ENCODE measurements at regions not wholly inside any gene's neighbourhood (a gene's known extent, or its start where the extent isn't known, plus 50 kb on each side); places are given as distances from the start of the nearest gene placed in this dataset.
"Not testable (repeated sequence)": the region's sequence is repeated elsewhere in the genome, so short reads cannot be mapped to it uniquely, and the experiment has no call there.

GRCh38 chr7:9502269-9502668 lies 1068.9 kb downstream of the NXPH1 start:
- peaks cover 13% of the 10 kb centered on the region for H3K9me3 Mint-ChIP-seq
- no peak overlapping the region for H3K4me3 Mint-ChIP-seq
- ATAC-seq (no peak), DNase-seq (no peak)
- H3K27ac Mint-ChIP-seq = no peak overlapping the region
- H3K27me3 Mint-ChIP-seq = no peaks in the 10 kb centered on the region
- H3K36me3 Mint-ChIP-seq (ENCODE audit: low read depth) = no peaks in the 10 kb centered on the region
- no peaks in the 10 kb centered on the region for H3K4me1 Mint-ChIP-seq

DNA sequence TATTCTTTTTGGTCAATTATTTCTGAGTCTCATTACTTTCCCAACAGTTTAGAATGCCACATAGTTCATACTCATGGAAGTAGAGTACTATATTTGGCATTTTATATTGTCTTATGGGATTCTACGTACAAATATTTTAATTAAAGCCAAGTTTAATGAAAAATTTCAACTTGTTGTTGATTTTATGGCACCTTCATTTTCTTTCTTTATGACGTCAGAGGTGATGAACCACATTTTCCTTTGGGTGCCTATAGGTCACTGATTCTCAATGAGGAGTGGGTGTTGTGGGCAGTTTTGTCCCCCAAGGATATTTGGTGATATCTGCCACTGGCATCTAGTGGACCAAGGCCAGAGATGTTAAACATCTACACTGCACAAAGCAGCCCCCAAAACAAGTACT lies 1071.3 kb downstream of the NXPH1 start:
- no peak overlapping the region for H3K4me3 Mint-ChIP-seq
- no peaks in the 10 kb centered on the region for H3K36me3 Mint-ChIP-seq (ENCODE audit: low read depth)
- no peak overlapping the region for H3K27ac Mint-ChIP-seq
- no peaks in the 10 kb centered on the region for H3K27me3 Mint-ChIP-seq
- no peaks in the 10 kb centered on the region for H3K4me1 Mint-ChIP-seq
- ATAC-seq (no peak), DNase-seq (no peak)
- H3K9me3 Mint-ChIP-seq = peaks cover 9% of the 10 kb centered on the region

GRCh38 chr7:9505516-9505915 lies 1072.1 kb downstream of the NXPH1 start:
- Mint-ChIP-seq H3K4me3 (no peak overlapping the region), H3K36me3 (ENCODE audit: low read depth) (no peaks in the 10 kb centered on the region), H3K27ac (no peak overlapping the region), H3K27me3 (no peaks in the 10 kb centered on the region), H3K9me3 (peaks cover 5% of the 10 kb centered on the region), H3K4me1 (no peaks in the 10 kb centered on the region)
- DNase-seq (no peak), ATAC-seq (no peak)

- no peak overlapping the region for H3K27ac Mint-ChIP-seq
- no peak for ATAC-seq
- H3K36me3 Mint-ChIP-seq (ENCODE audit: low read depth) = no peaks in the 10 kb centered on the region
- no peak overlapping the region for H3K4me3 Mint-ChIP-seq
- H3K27me3 Mint-ChIP-seq = no peaks in the 10 kb centered on the region
- DNase-seq = no peak
- H3K4me1 Mint-ChIP-seq = no peaks in the 10 kb centered on the region
- peaks cover 5% of the 10 kb centered on the region for H3K9me3 Mint-ChIP-seq
Observed at GRCh38 chr7:9507290-9507689, 1073.9 kb downstream of the NXPH1 start.

DNA sequence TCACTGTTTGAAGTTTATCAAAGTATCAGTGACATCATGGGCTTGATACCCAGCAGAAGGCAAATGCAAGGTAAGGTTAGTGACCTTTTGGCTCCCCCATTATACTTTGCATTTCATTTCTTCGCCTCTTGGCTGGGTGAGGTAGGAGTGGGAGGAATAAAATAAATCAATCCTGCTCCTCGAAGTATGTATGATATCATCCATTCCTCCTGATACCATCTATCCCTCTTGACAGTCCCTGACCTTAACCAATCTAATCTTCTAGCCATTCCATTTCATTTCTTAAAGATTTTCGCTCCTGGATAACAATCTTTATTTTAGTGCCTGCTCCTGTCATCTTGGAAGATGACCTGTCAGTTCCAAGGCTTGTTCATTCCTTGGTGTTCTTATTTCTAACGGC lies 1083.3 kb downstream of the NXPH1 start:
- ATAC-seq (no peak), DNase-seq (no peak)
- Mint-ChIP-seq H3K27ac (no peak overlapping the region), H3K4me3 (no peak overlapping the region), H3K27me3 (no peaks in the 10 kb centered on the region), H3K9me3 (peaks cover 3% of the 10 kb centered on the region), H3K4me1 (no peaks in the 10 kb centered on the region), H3K36me3 (ENCODE audit: low read depth) (no peaks in the 10 kb centered on the region)

DNA sequence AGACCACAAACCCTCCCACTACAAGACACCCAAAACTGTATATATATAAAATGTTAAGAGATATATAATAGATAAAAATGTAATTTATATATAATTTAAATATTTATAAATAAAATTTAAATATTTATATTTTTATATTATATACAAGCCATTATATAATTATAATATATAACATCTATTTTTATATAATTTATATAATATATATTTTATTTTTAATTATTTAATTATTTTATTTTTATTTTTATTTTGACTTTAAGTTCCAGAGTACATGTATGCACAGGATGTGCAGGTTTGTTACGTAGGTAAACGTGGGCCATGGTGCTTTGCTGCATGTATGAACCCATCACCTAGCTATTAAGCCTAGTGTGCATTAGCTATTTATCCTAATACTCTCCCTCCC lies 1090.2 kb downstream of the NXPH1 start:
- Mint-ChIP-seq H3K4me3 (no peak overlapping the region), H3K36me3 (ENCODE audit: low read depth) (no peaks in the 10 kb centered on the region), H3K9me3 (no peaks in the 10 kb centered on the region), H3K27me3 (no peaks in the 10 kb centered on the region), H3K4me1 (no peaks in the 10 kb centered on the region), H3K27ac (no peak overlapping the region)
- ATAC-seq = no peak
- no peak for DNase-seq

DNA sequence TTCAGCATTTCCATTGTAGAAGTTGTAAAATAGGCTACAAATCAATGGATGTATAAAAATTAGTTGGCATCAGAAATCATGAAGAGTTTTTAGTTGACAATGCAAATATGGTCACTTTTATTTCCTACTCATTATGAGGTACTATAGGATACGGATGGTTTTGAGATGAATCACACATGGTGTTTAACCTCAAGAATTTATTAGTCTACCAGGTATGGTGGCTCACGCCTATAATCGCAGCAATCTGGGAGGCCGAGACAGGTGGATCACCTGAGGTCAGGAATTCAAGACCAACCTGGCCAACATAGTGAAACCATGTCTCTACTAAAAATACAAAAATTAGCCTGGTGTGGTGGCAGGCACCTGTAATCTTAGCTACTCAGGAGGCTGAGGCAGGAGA lies 1119.0 kb downstream of the NXPH1 start:
- H3K9me3 Mint-ChIP-seq = peaks cover 23% of the 10 kb centered on the region
- not testable (repeated sequence) for H3K27me3 Mint-ChIP-seq; H3K27ac Mint-ChIP-seq; ATAC-seq; DNase-seq; H3K36me3 Mint-ChIP-seq (ENCODE audit: low read depth); H3K4me3 Mint-ChIP-seq; H3K4me1 Mint-ChIP-seq

DNA sequence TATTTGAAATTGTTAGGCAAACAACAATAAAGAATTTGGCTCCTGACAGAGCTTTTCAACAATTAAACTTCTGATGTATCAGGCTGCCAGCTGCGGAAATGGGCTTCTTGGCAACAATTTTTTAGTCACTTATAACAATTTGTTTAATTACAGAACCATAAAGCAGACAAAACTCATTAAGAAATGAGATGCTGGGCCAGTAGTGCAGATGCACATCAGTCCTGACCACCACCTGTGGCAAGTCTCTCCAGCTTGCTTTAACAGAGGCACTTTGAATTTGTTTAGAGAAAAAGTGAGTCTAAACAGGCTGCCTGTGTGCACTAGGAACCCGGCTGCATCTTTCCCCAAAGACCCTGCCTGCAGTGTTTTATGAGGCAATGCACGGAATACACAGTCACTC lies 1124.4 kb downstream of the NXPH1 start:
- Mint-ChIP-seq H3K36me3 (ENCODE audit: low read depth) (no peaks in the 10 kb centered on the region), H3K27ac (no peak overlapping the region), H3K27me3 (no peaks in the 10 kb centered on the region), H3K4me1 (no peaks in the 10 kb centered on the region), H3K9me3 (peaks cover 7% of the 10 kb centered on the region), H3K4me3 (no peak overlapping the region)
- ATAC-seq (no peak), DNase-seq (no peak)

- peaks cover 15% of the 10 kb centered on the region for H3K9me3 Mint-ChIP-seq
- no peaks in the 10 kb centered on the region for H3K27me3 Mint-ChIP-seq
- ATAC-seq (no peak), DNase-seq (no peak)
- H3K27ac Mint-ChIP-seq = no peak overlapping the region
- H3K4me3 Mint-ChIP-seq = no peak overlapping the region
- no peaks in the 10 kb centered on the region for H3K36me3 Mint-ChIP-seq (ENCODE audit: low read depth)
- no peaks in the 10 kb centered on the region for H3K4me1 Mint-ChIP-seq
Observed at GRCh38 chr7:9575716-9576115, 1142.3 kb downstream of the NXPH1 start.

- H3K4me3 Mint-ChIP-seq = no peak overlapping the region
- H3K36me3 Mint-ChIP-seq (ENCODE audit: low read depth) = no peaks in the 10 kb centered on the region
- ATAC-seq (no peak), DNase-seq (no peak)
- peaks cover 5% of the 10 kb centered on the region for H3K9me3 Mint-ChIP-seq
- no peak overlapping the region for H3K27ac Mint-ChIP-seq
- H3K4me1 Mint-ChIP-seq = no peaks in the 10 kb centered on the region
- H3K27me3 Mint-ChIP-seq = no peaks in the 10 kb centered on the region
Observed at GRCh38 chr7:9582824-9583223, 1149.4 kb downstream of the NXPH1 start.

DNA sequence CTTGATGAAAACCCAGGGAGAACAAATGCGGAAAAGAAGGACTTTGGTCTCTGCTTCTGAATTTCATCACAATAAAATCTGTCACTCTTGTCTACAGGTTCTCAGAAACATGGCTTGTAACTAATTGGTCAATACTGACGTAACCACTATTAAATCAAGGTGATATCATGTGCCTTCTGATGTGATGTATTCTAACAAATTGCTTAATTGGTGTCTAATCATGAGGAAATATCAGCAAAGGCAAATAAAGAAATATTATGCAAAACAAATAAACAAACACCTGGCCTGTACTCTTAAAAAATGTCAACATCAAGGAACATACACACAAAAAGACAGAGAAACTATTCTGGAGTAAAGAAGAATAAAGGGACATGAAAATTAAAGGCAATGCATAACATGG lies 1165.0 kb downstream of the NXPH1 start:
- Mint-ChIP-seq H3K27me3 (no peaks in the 10 kb centered on the region), H3K4me3 (no peak overlapping the region), H3K27ac (no peak overlapping the region), H3K9me3 (peaks cover 11% of the 10 kb centered on the region), H3K36me3 (ENCODE audit: low read depth) (no peaks in the 10 kb centered on the region), H3K4me1 (no peaks in the 10 kb centered on the region)
- no peak for DNase-seq
- ATAC-seq = no peak

DNA sequence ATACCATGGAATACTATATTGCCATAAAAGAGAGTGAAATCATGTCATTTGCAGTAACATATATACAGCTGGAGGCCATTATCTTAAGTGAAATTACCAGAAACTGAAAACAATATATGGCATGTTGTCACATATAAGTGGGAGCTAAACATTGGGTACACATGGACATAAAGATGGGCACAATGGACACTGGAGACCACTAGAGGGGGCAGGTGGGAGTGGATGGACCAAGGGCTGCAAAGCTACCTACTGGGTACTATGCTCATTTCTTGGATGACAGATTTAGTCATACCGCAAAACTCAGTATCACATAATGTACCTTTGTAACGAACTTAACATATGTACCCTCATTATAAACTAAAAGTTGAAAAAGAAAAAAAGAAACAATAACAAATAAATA lies 1167.6 kb downstream of the NXPH1 start:
- no peak for ATAC-seq
- Mint-ChIP-seq H3K27me3 (no peaks in the 10 kb centered on the region), H3K36me3 (ENCODE audit: low read depth) (no peaks in the 10 kb centered on the region), H3K4me1 (no peaks in the 10 kb centered on the region), H3K4me3 (no peak overlapping the region), H3K27ac (no peak overlapping the region), H3K9me3 (peaks cover 19% of the 10 kb centered on the region)
- no peak for DNase-seq

GRCh38 chr7:9603291-9603690 lies 1169.9 kb downstream of the NXPH1 start:
- Mint-ChIP-seq H3K4me3 (no peak overlapping the region), H3K27me3 (no peaks in the 10 kb centered on the region), H3K4me1 (no peaks in the 10 kb centered on the region), H3K36me3 (ENCODE audit: low read depth) (no peaks in the 10 kb centered on the region), H3K27ac (no peak overlapping the region), H3K9me3 (peaks cover 21% of the 10 kb centered on the region)
- no peak for ATAC-seq
- no peak for DNase-seq

DNA sequence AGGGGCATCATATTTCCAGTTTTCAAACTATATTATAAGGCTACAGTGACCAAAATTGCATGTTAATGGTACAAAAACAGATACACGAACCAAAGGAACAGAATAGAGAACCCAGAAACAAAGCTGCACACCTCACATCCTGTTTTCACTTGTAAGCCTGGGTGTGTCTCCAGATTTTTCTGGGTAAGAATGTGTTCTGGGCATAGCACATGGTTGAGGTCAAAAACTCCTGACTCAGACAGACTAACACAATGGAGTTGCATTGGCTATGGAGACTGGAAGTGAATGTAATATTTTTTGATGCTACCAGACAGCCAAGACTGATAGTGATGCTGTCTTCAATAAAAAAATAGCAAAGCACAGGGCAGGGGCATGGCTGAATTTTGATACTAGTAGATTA lies 1175.2 kb downstream of the NXPH1 start:
- Mint-ChIP-seq H3K4me1 (no peaks in the 10 kb centered on the region), H3K9me3 (peaks cover 32% of the 10 kb centered on the region), H3K27me3 (no peaks in the 10 kb centered on the region), H3K4me3 (no peak overlapping the region), H3K27ac (no peak overlapping the region), H3K36me3 (ENCODE audit: low read depth) (no peaks in the 10 kb centered on the region)
- ATAC-seq = no peak
- no peak for DNase-seq

- H3K4me1 Mint-ChIP-seq; H3K4me3 Mint-ChIP-seq; DNase-seq; ATAC-seq; H3K27me3 Mint-ChIP-seq; H3K27ac Mint-ChIP-seq; H3K36me3 Mint-ChIP-seq (ENCODE audit: low read depth): not testable (repeated sequence)
- peaks cover 21% of the 10 kb centered on the region for H3K9me3 Mint-ChIP-seq
Observed at GRCh38 chr7:9620899-9621298, 1187.5 kb downstream of the NXPH1 start.

DNA sequence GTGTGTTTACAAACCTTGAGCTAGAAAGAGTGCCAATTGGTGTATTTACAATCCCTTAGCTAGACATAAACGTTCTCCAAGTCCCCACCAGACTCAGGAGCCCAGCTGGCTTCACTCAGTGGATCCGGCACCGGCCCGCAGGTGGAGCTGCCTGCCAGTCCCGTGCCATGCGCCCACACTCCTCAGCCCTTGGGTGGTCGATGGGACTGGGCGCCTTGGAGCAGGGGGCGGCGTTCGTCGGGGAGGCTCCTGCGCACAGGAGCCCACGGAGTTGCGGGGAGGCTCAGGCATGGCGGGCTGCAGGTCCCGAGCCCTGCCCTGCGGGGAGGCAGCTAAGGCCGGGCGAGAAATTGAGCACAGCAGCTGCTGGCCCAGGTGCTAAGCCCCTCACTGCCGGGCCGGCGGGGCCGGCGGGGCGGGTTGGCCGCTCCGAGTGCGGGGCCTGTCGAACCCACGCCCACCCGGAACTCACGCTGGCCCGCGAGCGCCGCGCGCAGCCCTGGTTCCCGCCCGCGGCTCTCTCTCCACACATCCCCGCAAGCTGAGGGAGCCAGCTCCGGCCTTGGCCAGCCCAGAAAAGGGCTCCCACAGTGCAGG lies 1188.0 kb downstream of the NXPH1 start:
- peaks cover 21% of the 10 kb centered on the region for H3K9me3 Mint-ChIP-seq
- H3K27me3 Mint-ChIP-seq; H3K4me3 Mint-ChIP-seq; DNase-seq; ATAC-seq; H3K4me1 Mint-ChIP-seq; H3K27ac Mint-ChIP-seq; H3K36me3 Mint-ChIP-seq (ENCODE audit: low read depth): not testable (repeated sequence)
